SK-N-SH (cell line): ENCODE measurements at regions not wholly inside any gene's neighbourhood (a gene's known extent, or its start where the extent isn't known, plus 50 kb on each side); places are given as distances from the start of the nearest gene placed in this dataset.

Experiments
- CTCF ChIA-PET: fragments of 300-600, 350-600 bp; formaldehyde crosslinking; extraction: SDS; loops from one replicate; lab custom pipeline; 2021; lab: Yijun Ruan, JAX
- POLR2A ChIA-PET: fragments of 350-600 bp; sonication (Branson Sonifier 250); formaldehyde crosslinking; extraction: SDS; loops from one replicate; lab custom pipeline; 2020; ENCODE audit warnings: antibody characterized with exemption, inconsistent platforms; lab: Yijun Ruan, JAX
- DNase-seq: peaks from one replicate; pipeline ENCODE4 v3.0.0; 2012
- H2AFZ ChIP-seq: fragments of 200-600 bp; sonication (generic); 2 replicates; pipeline ENCODE4 v1.8.1; 2016; ENCODE audit warnings: antibody characterized with exemption, mild to moderate bottlenecking, low read depth
- H3F3A ChIP-seq: fragments of 200-600 bp; sonication (generic); replicated peaks from 2 replicates; pipeline ENCODE3; 2016; ENCODE audit warnings: antibody characterized with exemption, mild to moderate bottlenecking; ENCODE audit not compliant: insufficient read depth
- H3K27ac ChIP-seq, 2 experiments: fragments of 200-500 bp in 1 of 2; fragments of 200-600 bp in 1 of 2; sonication (Bioruptor generic) in 1 of 2; sonication (generic), shearing (Covaris generic) in 1 of 2; 2 replicates each; pipeline versions ENCODE4 v1.5.1 to v1.6.1; 2014 to 2016; ENCODE audit warnings: low read depth in 2 of 2, inconsistent platforms in 1 of 2, low read length in 1 of 2, mild to moderate bottlenecking in 1 of 2, mixed read lengths in 1 of 2
- H3K27me3 ChIP-seq: fragments of 200-600 bp; sonication (generic), shearing (Covaris generic); 2 replicates; pipeline ENCODE4 v1.6.1; 2016; ENCODE audit warnings: mixed run types; ENCODE audit not compliant: insufficient read depth
- H3K36me3 ChIP-seq, 2 experiments: fragments of 200-500 bp in 1 of 2; fragments of 200-600 bp in 1 of 2; sonication (Bioruptor generic) in 1 of 2; sonication (generic) in 1 of 2; replicated peaks in 1 of 2; 2 replicates each; pipeline versions ENCODE3 to v1.5.1; 2014 to 2016; ENCODE audit warnings: low read length in 1 of 2, mild to moderate bottlenecking in 1 of 2; ENCODE audit not compliant: insufficient read depth in 2 of 2, control insufficient read depth in 1 of 2
- H3K4me1 ChIP-seq, 2 experiments: fragments of 200-500 bp in 1 of 2; fragments of 200-600 bp in 1 of 2; sonication (Bioruptor generic) in 1 of 2; sonication (generic), shearing (Covaris generic) in 1 of 2; 2 replicates each; pipeline versions ENCODE4 v1.5.1 to v1.6.1; 2014 to 2016; ENCODE audit warnings: low read depth in 1 of 2, low read length in 1 of 2, mixed run types in 1 of 2; ENCODE audit not compliant: insufficient read depth in 2 of 2, control insufficient read depth in 1 of 2
- H3K4me2 ChIP-seq: fragments of 200-600 bp; sonication (generic), shearing (Covaris generic); 2 replicates; pipeline ENCODE4 v1.6.1; 2017; ENCODE audit warnings: mixed run types
- H3K4me3 ChIP-seq, 2 experiments: fragments of 200-500 bp in 1 of 2; fragments of 200-600 bp in 1 of 2; sonication (Bioruptor generic) in 1 of 2; sonication (generic), shearing (Covaris generic) in 1 of 2; 2 replicates each; pipeline versions ENCODE4 v1.5.1 to v1.8.1; 2014 to 2016; ENCODE audit warnings: low read depth in 2 of 2, inconsistent platforms in 1 of 2, low read length in 1 of 2, mild to moderate bottlenecking in 1 of 2, mixed read lengths in 1 of 2, moderate library complexity in 1 of 2
- H3K79me2 ChIP-seq: fragments of 200-600 bp; sonication (generic); 2 replicates; pipeline ENCODE4 v1.8.1; 2017; ENCODE audit warnings: mild to moderate bottlenecking; ENCODE audit not compliant: insufficient read depth
- H3K9ac ChIP-seq: fragments of 200-600 bp; sonication (generic); 2 replicates; pipeline ENCODE4 v1.6.1; 2017; ENCODE audit warnings: mixed run types
- H3K9me2 ChIP-seq: fragments of 200-600 bp; sonication (generic); 2 replicates; pipeline ENCODE4 v1.6.1; 2017; ENCODE audit warnings: mixed run types
- H3K9me3 ChIP-seq: fragments of 200-600 bp; sonication (generic); 2 replicates; pipeline ENCODE4 v1.6.1; 2017; ENCODE audit warnings: mixed run types, mild to moderate bottlenecking, moderate library complexity
- H4K20me1 ChIP-seq: fragments of 200-600 bp; sonication (generic); 2 replicates; pipeline ENCODE4 v1.6.1; 2017; ENCODE audit warnings: mild to moderate bottlenecking, mixed run types; ENCODE audit not compliant: insufficient read depth
- ELF1 ChIP-seq: IDR thresholded peaks from 2 replicates; pipeline ENCODE4 v1.4.0; 2012
- EZH2phosphoT487 ChIP-seq: fragments of 200-600 bp; sonication (generic); IDR thresholded peaks from 2 replicates; pipeline ENCODE4 v1.6.1; 2017; ENCODE audit warnings: low read depth, mixed run types, mild to moderate bottlenecking, antibody characterized with exemption, moderate library complexity, borderline replicate concordance
- FOXJ3 ChIP-seq: sonication (generic); formaldehyde crosslinking; IDR thresholded peaks from 2 replicates; pipeline ENCODE4 v1.5.1; 2020; ENCODE audit warnings: mild to moderate bottlenecking, missing genetic modification reagents
- FOXM1 ChIP-seq: IDR thresholded peaks from 2 replicates; pipeline ENCODE4 v1.4.0; 2012; ENCODE audit warnings: low read depth, mild to moderate bottlenecking
- GATA2 ChIP-seq: sonication (generic); formaldehyde crosslinking; IDR thresholded peaks from 2 replicates; pipeline ENCODE4 v1.5.0; 2020; ENCODE audit warnings: mild to moderate bottlenecking, missing genetic modification reagents
- NFIC ChIP-seq: IDR thresholded peaks from 2 replicates; pipeline ENCODE4 v1.4.0; 2012; ENCODE audit warnings: borderline replicate concordance
- RCOR1 ChIP-seq: fragments of 150-350 bp; IDR thresholded peaks from 2 replicates; pipeline ENCODE4 v1.6.1; 2017; ENCODE audit warnings: antibody characterized with exemption, low read length
- RFX5 ChIP-seq: IDR thresholded peaks from 2 replicates; pipeline ENCODE4 v1.6.1; 2012; ENCODE audit warnings: mild to moderate bottlenecking, improper control_type of control experiment, low read length
- SIN3A ChIP-seq: IDR thresholded peaks from 2 replicates; pipeline ENCODE4 v1.6.1; 2012; ENCODE audit warnings: low read depth, mild to moderate bottlenecking, low read length, moderate library complexity, borderline replicate concordance
- SMC3 ChIP-seq: IDR thresholded peaks from 2 replicates; pipeline ENCODE4 v1.6.1; 2012; ENCODE audit warnings: low read depth, low read length, improper control_type of control experiment
- TAF1 ChIP-seq: IDR thresholded peaks from 2 replicates; pipeline ENCODE4 v1.6.1; 2012; ENCODE audit warnings: low read depth, mild to moderate bottlenecking, low read length, moderate library complexity, borderline replicate concordance
- TCF12 ChIP-seq: IDR thresholded peaks from 2 replicates; pipeline ENCODE4 v1.4.0; 2012
- TEAD4 ChIP-seq: IDR thresholded peaks from 2 replicates; pipeline ENCODE4 v1.4.0; 2012; ENCODE audit warnings: mild to moderate bottlenecking, borderline replicate concordance; ENCODE audit not compliant: insufficient read depth
- WGBS: methylation state at CpG from one replicate; pipeline ENCODE4 v1.1.6; 2017; ENCODE audit warnings: low lambda C conversion rate; 5-methylcytosine and 5-hydroxymethylcytosine counted together
- TF ChIP-seq, protein P1 (sequence below): IDR thresholded peaks from 2 replicates; pipeline ENCODE4 v1.4.0; 2012; ENCODE audit warnings: low read depth, borderline replicate concordance
- TF ChIP-seq, protein P2 (sequence below): fragments of 150-350 bp; IDR thresholded peaks from 2 replicates; pipeline ENCODE4 v1.6.1; 2017; ENCODE audit warnings: antibody characterized with exemption, low read length, low read depth, borderline replicate concordance

DNA sequence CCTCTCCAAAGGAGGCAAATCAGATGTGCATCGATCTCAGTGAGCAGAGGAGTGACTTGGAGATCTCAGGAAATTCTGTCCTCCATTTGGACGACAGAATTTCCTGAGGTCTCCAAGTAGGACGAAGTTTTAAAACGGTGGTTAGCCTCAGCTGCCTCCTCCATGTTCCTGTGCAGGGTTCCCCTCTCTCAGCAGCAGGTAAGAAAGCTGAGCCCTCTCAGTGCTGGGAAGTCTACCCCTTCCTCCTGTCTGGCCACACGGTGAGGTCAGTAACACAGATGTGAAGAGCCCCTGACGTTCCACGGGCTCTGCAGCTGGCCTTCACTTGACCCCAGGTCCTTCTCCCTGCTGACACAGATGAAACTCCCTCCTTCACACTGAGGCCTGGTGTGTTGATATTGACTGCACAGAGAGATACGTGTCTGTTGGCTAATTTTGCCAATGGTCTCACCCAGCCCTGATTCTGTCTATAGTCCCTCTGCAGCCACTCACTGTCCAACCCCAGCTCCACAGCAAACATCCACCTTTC is 607.4 kb upstream of the B3GAT1 start:
- CTCF ChIA-PET = interaction anchor here (1.0 kb wide), 1 partner anchor 152 kb away, joined by 3 read pairs; no protein-coding TSS in a partner anchor
- H3K79me2 ChIP-seq = no peaks in the 10 kb centered on the region
- no peaks in the 10 kb centered on the region for H3K36me3 ChIP-seq
- no peaks in the 10 kb centered on the region for H3F3A ChIP-seq
- no peaks in the 10 kb centered on the region; a peak in 1 of 4 replicates for H3K4me1 ChIP-seq
- POLR2A ChIA-PET = no interaction called here
- no peak overlapping the region for H3K27ac ChIP-seq
- no peaks in the 10 kb centered on the region for H3K9me3 ChIP-seq
- no peak overlapping the region for H3K4me2 ChIP-seq
- no peak overlapping the region for H3K4me3 ChIP-seq
- no peaks in the 10 kb centered on the region for H3K9me2 ChIP-seq
- no peak overlapping the region for H2AFZ ChIP-seq
- 26% methylated on average over 5 of the region's 8 CpGs for WGBS
- no peak overlapping the region for H3K9ac ChIP-seq
- no peak for DNase-seq
- TF ChIP-seq EZH2phosphoT487 = no peak
- TF ChIP-seq, protein P1, sequence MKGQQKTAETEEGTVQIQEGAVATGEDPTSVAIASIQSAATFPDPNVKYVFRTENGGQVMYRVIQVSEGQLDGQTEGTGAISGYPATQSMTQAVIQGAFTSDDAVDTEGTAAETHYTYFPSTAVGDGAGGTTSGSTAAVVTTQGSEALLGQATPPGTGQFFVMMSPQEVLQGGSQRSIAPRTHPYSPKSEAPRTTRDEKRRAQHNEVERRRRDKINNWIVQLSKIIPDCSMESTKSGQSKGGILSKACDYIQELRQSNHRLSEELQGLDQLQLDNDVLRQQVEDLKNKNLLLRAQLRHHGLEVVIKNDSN = no peak
- no peak for TF ChIP-seq GATA2 (CRISPR knock-in tag)
- TF ChIP-seq FOXM1 = no peak
- no peak for TF ChIP-seq SMC3
- no peak for TF ChIP-seq RCOR1
- no peak for TF ChIP-seq TCF12
- no peak for TF ChIP-seq TEAD4
- TF ChIP-seq RFX5 = no peak
- TF ChIP-seq ELF1 = no peak
- H4K20me1 ChIP-seq = no peaks in the 10 kb centered on the region
- no peaks in the 10 kb centered on the region for H3K27me3 ChIP-seq

DNA sequence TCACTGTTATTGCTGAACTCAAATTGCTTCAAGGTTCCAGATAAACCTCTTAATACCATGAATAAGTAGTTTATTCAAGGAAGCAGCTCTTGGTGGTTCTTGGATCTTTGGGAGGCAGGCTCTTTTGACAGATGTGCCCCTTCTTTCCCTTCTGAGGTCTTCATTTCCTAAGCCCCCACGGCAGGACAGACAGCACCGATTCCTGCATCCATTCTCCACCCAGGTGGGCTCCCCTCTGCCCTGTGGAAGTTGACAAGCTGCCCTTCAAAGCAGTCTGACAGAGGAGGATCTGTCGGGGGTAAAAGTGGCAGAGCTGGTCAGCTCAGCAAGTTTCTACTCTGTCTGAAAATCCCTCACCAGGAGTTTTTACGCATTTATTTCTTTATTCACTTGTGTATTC is 605.3 kb upstream of the B3GAT1 start:
- Histone ChIP-seq H3K79me2 (no peaks in the 10 kb centered on the region), H3K4me1 (no peaks in the 10 kb centered on the region; a peak in 1 of 4 replicates), H2AFZ (no peak overlapping the region), H3K36me3 (no peaks in the 10 kb centered on the region), H3K9me2 (no peaks in the 10 kb centered on the region), H3K4me3 (no peak overlapping the region), H3K4me2 (no peak overlapping the region), H3K9me3 (no peaks in the 10 kb centered on the region), H3K27me3 (no peaks in the 10 kb centered on the region), H4K20me1 (no peaks in the 10 kb centered on the region), H3K27ac (no peak overlapping the region), H3K9ac (no peak overlapping the region), H3F3A (no peaks in the 10 kb centered on the region)
- DNase-seq = no peak
- TF ChIP-seq TAF1 (no peak), FOXJ3 (no peak), SIN3A (no peak), NFIC (no peak), RCOR1 (no peak)
- TF ChIP-seq, protein P2, sequence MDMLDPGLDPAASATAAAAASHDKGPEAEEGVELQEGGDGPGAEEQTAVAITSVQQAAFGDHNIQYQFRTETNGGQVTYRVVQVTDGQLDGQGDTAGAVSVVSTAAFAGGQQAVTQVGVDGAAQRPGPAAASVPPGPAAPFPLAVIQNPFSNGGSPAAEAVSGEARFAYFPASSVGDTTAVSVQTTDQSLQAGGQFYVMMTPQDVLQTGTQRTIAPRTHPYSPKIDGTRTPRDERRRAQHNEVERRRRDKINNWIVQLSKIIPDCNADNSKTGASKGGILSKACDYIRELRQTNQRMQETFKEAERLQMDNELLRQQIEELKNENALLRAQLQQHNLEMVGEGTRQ = no peak
- 12% methylated on average over 4 of the region's 4 CpGs for WGBS
- CTCF ChIA-PET = no interaction called here
- POLR2A ChIA-PET = no interaction called here
